ENCODE measurements at regions not wholly inside any gene's neighbourhood (a gene's known extent, or its start where the extent isn't known, plus 50 kb on each side); places are given as distances from the start of the nearest gene placed in this dataset.

DNA sequence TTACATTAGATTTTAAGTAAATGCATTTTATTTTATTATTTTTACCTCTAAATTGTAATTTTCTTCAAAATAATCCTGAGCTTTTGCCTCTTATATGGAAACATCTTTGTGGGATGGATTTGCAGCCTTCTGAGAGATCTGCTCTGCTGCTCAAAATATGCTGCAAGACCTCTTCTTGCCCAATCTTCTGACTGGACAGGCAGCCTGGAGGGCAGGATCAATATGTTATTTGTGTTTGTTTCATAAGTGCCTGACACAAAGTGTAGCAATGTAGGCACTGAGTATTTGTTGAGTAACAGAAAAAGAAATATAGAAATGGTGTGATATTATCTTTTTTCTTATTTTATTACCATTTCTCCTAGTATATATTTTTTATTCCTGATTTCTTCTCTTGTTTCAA is 1106.9 kb downstream of the TMTC2 start:
- Histone ChIP-seq H3K9me3 (no peaks in the 10 kb centered on the region), H3K4me1 (no peaks in the 10 kb centered on the region), H3K36me3 (no peaks in the 10 kb centered on the region), H3K27ac (no peak overlapping the region), H3K4me3 (no peak overlapping the region), H3K27me3 (no peaks in the 10 kb centered on the region)
- DNase-seq (no peak), FAIRE-seq (no peak), ATAC-seq (no peak)
- intact Hi-C loops (cut with DNase I): no loop called here
- TF ChIP-seq, protein P1, sequence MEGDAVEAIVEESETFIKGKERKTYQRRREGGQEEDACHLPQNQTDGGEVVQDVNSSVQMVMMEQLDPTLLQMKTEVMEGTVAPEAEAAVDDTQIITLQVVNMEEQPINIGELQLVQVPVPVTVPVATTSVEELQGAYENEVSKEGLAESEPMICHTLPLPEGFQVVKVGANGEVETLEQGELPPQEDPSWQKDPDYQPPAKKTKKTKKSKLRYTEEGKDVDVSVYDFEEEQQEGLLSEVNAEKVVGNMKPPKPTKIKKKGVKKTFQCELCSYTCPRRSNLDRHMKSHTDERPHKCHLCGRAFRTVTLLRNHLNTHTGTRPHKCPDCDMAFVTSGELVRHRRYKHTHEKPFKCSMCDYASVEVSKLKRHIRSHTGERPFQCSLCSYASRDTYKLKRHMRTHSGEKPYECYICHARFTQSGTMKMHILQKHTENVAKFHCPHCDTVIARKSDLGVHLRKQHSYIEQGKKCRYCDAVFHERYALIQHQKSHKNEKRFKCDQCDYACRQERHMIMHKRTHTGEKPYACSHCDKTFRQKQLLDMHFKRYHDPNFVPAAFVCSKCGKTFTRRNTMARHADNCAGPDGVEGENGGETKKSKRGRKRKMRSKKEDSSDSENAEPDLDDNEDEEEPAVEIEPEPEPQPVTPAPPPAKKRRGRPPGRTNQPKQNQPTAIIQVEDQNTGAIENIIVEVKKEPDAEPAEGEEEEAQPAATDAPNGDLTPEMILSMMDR (IDR thresholded peaks at IDR 0.05): no peak

DNA sequence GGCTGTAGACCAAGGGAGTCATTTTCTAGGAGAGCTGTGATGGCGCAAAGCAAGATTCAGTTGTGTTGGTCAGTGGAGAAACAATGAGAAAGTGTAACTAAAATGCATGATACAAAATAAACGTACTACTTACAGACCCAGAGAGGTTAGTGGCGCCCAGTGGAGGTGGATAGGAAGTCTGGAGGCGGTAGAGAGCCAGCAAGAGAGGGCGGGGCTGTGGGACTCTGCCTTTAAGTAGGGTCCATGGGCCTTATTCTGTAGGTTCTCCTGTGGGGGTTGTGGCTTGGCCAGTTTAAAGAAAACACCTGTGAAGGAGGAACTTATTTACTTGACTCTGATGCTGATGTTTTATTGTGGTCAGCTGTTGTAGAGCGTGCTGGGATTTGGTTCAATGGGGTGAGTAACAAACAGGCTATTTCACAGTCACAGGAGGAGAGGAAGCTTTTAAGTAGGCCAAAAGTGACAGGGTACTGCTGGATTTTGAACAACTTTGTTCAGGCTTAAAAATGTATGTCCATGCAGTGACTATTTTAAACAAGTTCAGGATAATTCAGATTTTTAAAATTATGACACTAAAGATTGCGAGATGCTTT is 1097.7 kb downstream of the TMTC2 start:
- TF ChIP-seq, protein P1 (IDR thresholded peaks at IDR 0.05): no peak
- Histone ChIP-seq H3K27ac (no peak overlapping the region), H3K4me3 (no peak overlapping the region), H3K9me3 (no peaks in the 10 kb centered on the region), H3K4me1 (no peaks in the 10 kb centered on the region), H3K27me3 (no peaks in the 10 kb centered on the region), H3K36me3 (no peaks in the 10 kb centered on the region)
- FAIRE-seq (no peak), ATAC-seq (no peak), DNase-seq (no peak)
- intact Hi-C loops (cut with DNase I): no loop called here
- WGBS, 2 donors: 69 to 72% methylated on average over 7 of the region's 7 CpGs

DNA sequence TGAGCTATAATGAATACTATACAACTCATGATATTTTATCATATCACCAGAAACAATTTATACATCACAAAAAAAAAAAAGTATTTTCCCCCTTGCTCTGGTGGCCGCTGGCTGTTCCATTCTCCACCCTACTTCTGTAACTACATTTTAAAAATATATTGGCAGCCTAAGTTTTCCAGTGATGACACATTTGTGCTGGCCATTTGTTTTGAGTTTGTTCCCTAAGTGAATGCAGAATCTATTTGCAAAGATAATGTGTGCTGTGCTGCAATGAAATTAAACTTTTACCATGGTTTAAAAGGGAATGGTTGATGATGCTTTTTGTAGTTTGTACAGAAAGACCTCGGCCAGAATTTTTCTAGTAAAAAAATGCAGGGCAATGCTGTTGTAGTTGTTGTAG is 1092.8 kb downstream of the TMTC2 start:
- TF ChIP-seq, protein P1 (IDR thresholded peaks at IDR 0.05): no peak
- H3K27ac ChIP-seq: no peak overlapping the region
- FAIRE-seq (no peak), ATAC-seq (no peak), DNase-seq (no peak)
- no peaks in the 10 kb centered on the region for H3K4me1 ChIP-seq
- no peak overlapping the region for H3K4me3 ChIP-seq
- no peaks in the 10 kb centered on the region for H3K36me3 ChIP-seq
- no peaks in the 10 kb centered on the region for H3K27me3 ChIP-seq
- WGBS, 2 donors: 58 to 65% methylated on average over 2 of the region's 2 CpGs
- no peaks in the 10 kb centered on the region for H3K9me3 ChIP-seq
- intact Hi-C loops (cut with DNase I): no loop called here

DNA sequence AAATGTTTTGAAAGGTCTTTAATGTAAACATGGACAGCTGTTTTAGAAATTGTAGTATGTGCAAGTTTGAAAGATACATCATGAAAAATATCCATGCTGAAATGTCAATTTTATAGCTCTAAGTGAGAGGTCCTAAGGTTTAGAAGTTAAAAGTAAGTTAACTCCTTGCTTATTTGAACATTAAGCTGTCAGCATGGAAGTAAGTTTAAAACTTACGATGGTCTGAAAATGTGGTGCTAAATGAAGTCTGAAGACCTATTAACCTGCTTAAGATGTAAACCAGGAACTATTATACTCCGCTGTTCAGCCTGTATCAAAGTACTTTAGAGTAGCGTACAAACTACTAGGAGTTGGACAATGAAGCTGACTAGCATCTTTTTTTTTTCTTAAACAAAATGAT is 1082.4 kb downstream of the TMTC2 start:
- WGBS, 2 donors: 79 to 88% methylated on average over 3 of the region's 3 CpGs
- DNase-seq: no peak
- FAIRE-seq: no peak
- intact Hi-C loops (cut with DNase I): no loop called here
- Histone ChIP-seq H3K27ac (no peak overlapping the region), H3K27me3 (no peaks in the 10 kb centered on the region), H3K9me3 (no peaks in the 10 kb centered on the region), H3K36me3 (no peaks in the 10 kb centered on the region), H3K4me1 (no peaks in the 10 kb centered on the region), H3K4me3 (no peak overlapping the region)
- ATAC-seq: no peak
- TF ChIP-seq, protein P1 (IDR thresholded peaks at IDR 0.05): no peak

DNA sequence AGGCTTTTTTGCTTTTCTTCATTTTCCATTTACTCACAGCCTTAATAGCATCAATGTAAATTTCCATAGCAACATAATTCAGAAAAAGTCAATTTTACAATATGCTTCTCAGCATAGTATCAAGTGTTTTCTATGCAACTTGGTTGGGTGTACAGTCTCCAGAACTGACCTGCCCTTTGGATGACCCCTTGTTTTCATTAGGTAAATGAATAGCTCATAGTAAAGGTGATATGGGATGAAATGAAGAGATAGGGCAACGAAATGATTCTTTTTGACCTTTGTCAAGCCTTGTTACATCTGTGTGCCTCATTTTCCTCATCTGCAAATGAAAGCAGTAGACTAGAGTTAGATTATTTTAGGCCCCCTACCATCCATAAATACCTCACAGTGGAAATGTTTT is 1081.0 kb downstream of the TMTC2 start:
- Histone ChIP-seq H3K4me3 (no peak overlapping the region), H3K27me3 (no peaks in the 10 kb centered on the region), H3K27ac (no peak overlapping the region), H3K9me3 (no peaks in the 10 kb centered on the region), H3K36me3 (no peaks in the 10 kb centered on the region), H3K4me1 (no peaks in the 10 kb centered on the region)
- FAIRE-seq (no peak), ATAC-seq (no peak), DNase-seq (no peak)
- intact Hi-C loops (cut with DNase I): no loop called here
- TF ChIP-seq, protein P1 (IDR thresholded peaks at IDR 0.05): no peak
- 5 to 10% methylated on average over 1 of the region's 1 CpG for WGBS, 2 donors

All from pancreas (tissue), 10 donors.